GM20000 (cell line): ENCODE measurements at regions not wholly inside any gene's neighbourhood (a gene's known extent, or its start where the extent isn't known, plus 50 kb on each side); places are given as distances from the start of the nearest gene placed in this dataset.
A peak's percentile ranks its signal among the peaks of the same experiment; 100 is the strongest.

ENCODE experiments used
- DNase-seq: peaks from one replicate; pipeline ENCODE4 v3.0.0; 2012; ENCODE audit warnings: low spot score
- TF ChIP-seq, protein P1 (sequence below): IDR thresholded peaks from 2 replicates; pipeline ENCODE4 v1.5.1; 2012; ENCODE audit warnings: mild to moderate bottlenecking, control low read depth; ENCODE audit errors: extremely low read depth, missing control alignments

DNA sequence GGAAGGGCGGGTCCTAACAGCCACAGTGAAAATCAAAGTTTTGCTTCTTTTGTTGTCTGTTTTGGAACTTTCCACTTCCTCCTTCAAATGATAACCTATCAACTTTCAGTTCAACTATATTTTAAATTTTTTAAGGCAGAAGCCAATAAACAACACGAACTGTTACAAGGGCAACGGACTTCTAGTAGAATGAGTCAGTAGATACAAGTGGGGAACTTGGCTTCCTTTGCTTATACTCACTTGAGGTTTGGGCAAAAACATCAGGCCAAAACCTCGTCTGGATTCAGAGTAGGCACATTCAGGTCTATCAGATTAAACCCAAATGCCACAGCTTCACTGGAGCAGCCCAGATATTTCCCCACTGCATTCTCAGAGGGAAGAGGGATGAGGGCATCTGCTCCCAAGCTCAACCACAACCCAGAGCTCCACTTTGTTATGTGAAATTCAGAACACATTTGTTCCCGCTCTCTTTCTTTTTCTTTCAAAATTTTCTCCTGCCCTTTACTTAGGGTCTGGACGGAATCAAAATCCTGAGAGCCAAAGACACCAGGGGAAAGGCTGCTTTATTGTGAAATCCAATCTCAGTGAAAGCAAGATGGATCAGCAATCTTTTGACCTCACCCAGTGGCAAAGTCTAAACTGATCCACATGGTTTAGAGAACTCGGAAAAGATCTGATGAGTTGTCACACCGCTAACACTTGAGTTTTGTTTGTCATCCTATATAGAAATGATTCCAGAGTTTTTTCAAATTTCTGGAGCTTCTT is 152.5 kb upstream of the BTG1 start:
- peak; percentile 44 for DNase-seq
- TF ChIP-seq, protein P1, sequence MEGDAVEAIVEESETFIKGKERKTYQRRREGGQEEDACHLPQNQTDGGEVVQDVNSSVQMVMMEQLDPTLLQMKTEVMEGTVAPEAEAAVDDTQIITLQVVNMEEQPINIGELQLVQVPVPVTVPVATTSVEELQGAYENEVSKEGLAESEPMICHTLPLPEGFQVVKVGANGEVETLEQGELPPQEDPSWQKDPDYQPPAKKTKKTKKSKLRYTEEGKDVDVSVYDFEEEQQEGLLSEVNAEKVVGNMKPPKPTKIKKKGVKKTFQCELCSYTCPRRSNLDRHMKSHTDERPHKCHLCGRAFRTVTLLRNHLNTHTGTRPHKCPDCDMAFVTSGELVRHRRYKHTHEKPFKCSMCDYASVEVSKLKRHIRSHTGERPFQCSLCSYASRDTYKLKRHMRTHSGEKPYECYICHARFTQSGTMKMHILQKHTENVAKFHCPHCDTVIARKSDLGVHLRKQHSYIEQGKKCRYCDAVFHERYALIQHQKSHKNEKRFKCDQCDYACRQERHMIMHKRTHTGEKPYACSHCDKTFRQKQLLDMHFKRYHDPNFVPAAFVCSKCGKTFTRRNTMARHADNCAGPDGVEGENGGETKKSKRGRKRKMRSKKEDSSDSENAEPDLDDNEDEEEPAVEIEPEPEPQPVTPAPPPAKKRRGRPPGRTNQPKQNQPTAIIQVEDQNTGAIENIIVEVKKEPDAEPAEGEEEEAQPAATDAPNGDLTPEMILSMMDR: no peak

DNA sequence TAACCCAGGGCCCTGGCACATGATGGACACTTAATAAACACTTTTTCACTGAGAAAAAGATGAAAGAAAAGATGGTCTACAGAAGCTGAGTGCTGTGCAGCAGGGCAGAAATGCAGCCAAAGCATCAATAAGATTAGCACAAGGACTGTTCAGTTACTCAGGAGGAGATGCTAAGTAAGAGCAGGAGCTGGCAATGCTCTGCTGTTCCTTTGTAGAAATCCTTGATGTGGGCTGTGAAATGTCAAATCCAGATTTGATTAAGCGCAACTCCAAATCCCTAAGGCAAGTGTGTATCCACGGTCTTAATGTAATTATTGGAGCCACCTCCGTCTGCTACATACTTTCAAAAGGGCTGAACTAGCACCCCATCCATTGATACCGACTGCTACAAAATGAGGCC is 151.8 kb upstream of the BTG1 start:
- no peak for DNase-seq
- TF ChIP-seq, protein P1: no peak

DNA sequence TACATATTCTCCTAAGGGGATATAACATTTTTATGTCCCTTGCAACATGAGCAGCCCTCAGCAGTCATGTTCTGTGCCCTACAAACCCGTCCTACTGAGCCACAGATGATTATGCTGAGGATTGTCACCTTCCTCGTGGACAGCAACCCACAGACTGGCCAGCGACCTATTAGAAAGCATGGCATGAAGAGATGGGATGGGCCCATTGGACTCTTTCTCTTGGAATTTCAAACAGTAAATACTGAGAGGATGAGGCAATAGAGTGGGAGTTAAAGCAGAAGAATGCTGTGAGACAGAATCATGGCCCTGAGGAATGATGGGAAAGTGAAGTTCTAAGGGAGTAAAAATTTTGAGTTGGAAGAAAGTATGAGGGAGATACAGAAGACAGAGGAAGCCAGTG is 149.9 kb upstream of the BTG1 start:
- no peak for DNase-seq
- TF ChIP-seq, protein P1: no peak

DNA sequence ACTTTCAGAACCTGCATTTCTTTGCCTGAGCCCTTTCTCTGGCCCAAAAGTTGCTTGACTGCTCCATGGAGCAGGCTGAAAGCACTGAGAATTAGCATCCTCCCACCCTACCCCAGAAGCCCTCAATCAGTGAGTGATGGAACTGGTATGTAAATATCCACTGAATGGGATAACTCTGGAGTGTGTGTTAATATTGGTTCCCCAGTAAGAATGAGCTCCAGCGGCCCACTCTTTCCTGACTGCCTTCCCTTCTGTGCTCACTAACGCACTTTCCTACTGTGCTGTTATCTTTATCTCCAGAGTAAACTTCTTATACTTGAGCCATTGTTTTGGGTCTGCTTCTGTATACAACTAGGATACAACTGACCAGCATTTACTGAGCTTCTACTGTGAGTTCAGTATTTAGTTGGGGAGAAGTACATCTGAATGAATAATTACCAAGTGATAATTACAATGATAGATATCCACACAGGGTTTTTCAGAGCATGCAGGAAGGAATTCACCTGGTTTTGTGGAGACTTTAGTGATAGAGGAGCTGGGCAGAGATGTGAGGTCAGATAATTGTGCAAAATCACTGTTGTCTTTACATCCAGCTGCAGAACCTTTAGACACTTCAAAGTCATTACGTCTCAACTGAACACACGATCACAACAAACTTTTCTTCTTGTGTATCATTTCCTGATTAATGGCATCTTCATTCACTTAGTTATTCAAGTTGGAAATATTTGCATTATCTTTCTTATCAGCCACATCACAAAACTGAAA is 149.2 kb upstream of the BTG1 start:
- TF ChIP-seq, protein P1: no peak
- no peak for DNase-seq

DNA sequence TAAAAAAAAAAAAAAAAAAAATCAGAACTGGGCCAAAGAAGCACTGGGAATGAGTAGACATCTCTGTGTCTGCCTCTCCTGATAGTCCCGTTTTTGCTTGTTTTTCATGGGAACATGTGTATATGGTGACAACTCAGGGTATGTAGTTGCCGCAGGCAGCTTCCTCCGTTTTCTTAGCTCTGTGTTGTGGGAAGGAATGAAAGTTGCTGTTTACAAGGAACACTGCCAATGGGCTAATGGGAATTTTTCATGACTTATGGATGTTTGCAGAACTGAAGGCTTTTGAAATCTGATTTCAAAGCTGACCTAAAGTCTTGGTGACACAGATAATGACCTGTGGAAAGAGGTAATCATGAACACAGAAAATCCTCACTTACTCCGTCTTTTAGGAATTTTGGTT is 146.4 kb upstream of the BTG1 start:
- TF ChIP-seq, protein P1: no peak
- DNase-seq: no peak

DNA sequence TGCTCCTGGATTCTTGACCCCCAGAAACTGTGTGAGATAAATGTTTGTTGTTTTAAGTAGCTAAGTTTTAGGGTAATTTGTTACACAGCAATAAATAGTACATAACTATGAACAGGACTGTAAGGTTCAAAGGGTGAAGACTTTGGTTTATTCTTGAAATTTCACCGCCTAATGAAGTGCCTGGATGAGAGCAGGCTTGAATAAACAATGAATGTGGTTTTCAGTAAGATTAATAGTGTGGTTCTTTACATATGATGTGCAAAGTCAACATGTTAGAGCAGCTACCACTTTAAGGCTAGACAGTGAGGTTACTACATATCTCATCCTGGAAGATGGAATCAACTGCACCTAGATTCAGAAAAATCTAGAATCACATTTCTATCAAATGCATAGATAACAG is 145.2 kb upstream of the BTG1 start:
- TF ChIP-seq, protein P1: no peak
- DNase-seq: no peak

DNA sequence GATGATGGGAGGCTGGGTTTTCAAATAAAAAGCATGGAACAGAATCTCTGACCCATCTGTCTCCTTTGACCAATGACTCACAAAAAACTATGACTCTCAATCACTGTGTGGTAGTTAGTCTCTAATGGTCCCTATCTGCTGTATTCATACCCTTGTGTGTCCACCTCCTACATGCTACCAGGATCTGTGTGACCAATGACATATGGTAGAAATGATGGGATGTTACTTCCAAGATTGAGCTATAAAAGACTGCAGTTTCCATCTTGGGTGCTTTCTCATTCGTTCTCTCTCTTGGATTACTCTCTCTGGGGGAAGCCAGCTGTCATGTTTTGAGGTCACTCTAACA is 144.7 kb upstream of the BTG1 start:
- no peak for DNase-seq
- TF ChIP-seq, protein P1: no peak
